IMR-90 (cell line): ENCODE measurements at regions not wholly inside any gene's neighbourhood (a gene's known extent, or its start where the extent isn't known, plus 50 kb on each side); places are given as distances from the start of the nearest gene placed in this dataset.

Experiments
- BHLHE40 ChIP-seq: fragments of 150-350 bp; IDR thresholded peaks from 2 replicates; pipeline ENCODE4 v1.6.1; 2016; ENCODE audit warnings: mild to moderate bottlenecking, low read depth, low read length
- CTCF ChIP-seq: conservative IDR thresholded peaks from 2 replicates; pipeline ENCODE4 v1.5.1; 2012; ENCODE audit warnings: mild to moderate bottlenecking, low read depth, low read length, improper control_type of control experiment
- FOS ChIP-seq: fragments of 150-350 bp; IDR thresholded peaks from 2 replicates; pipeline ENCODE4 v1.6.1; 2016; ENCODE audit warnings: low read depth, low read length
- MAFK ChIP-seq: IDR thresholded peaks from 2 replicates; pipeline ENCODE4 v1.6.1; 2012; ENCODE audit warnings: low read depth, low read length, improper control_type of control experiment
- MAZ ChIP-seq: IDR thresholded peaks from 2 replicates; pipeline ENCODE4 v1.6.1; 2012; ENCODE audit warnings: low read depth, mild to moderate bottlenecking, low read length, improper control_type of control experiment, moderate library complexity, borderline replicate concordance
- MXI1 ChIP-seq: IDR thresholded peaks from 2 replicates; pipeline ENCODE4 v1.6.1; 2012; ENCODE audit warnings: low read depth, mild to moderate bottlenecking, low read length, moderate library complexity, borderline replicate concordance
- POLR2A ChIP-seq: IDR thresholded peaks from 2 replicates; pipeline ENCODE4 v1.6.1; 2012; ENCODE audit warnings: mild to moderate bottlenecking, low read depth, low read length
- RAD21 ChIP-seq: IDR thresholded peaks from 2 replicates; pipeline ENCODE4 v1.6.1; 2012; ENCODE audit warnings: low read length, improper control_type of control experiment
- RCOR1 ChIP-seq: IDR thresholded peaks from 2 replicates; pipeline ENCODE4 v1.6.1; 2012; ENCODE audit warnings: mild to moderate bottlenecking, low read length, improper control_type of control experiment; ENCODE audit not compliant: insufficient replicate concordance
- SMC3 ChIP-seq: fragments of 150-350 bp; IDR thresholded peaks from 2 replicates; pipeline ENCODE4 v1.6.1; 2016; ENCODE audit warnings: low read depth, mild to moderate bottlenecking, antibody characterized with exemption, low read length, moderate library complexity
- USF2 ChIP-seq: fragments of 150-350 bp; IDR thresholded peaks from 2 replicates; pipeline ENCODE4 v1.6.1; 2017; ENCODE audit warnings: mild to moderate bottlenecking, antibody characterized with exemption, low read length, low read depth
- TF ChIP-seq, protein P1 (sequence below): fragments of 150-350 bp; IDR thresholded peaks from 2 replicates; pipeline ENCODE4 v1.6.1; 2016; ENCODE audit warnings: low read depth, mild to moderate bottlenecking, low read length, moderate library complexity, borderline replicate concordance

DNA sequence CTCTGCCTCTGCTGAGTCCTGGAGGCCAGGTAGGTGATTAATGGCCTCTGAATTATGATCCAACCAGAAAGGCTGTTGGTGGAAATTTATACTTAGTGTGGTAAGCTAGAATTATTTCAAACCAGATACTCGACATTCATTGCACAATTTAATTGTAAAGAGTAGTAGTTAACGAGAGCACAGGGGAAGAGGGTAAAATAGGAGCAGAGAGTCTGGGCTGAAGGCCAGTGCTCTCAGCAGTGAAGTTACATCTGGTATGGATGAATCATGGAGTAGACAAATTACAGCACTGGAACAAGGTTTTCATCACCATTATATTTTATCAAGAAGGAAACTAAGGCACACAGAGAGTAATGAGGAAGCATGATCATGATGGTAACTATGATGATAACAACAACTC is 92.5 kb downstream of the TLR4 start:
- TF ChIP-seq MXI1 (no peak), POLR2A (no peak), CTCF (no peak), RAD21 (no peak), BHLHE40 (no peak), SMC3 (no peak), USF2 (no peak), FOS (no peak), MAFK (no peak), MAZ (no peak), RCOR1 (no peak)
- TF ChIP-seq, protein P1, sequence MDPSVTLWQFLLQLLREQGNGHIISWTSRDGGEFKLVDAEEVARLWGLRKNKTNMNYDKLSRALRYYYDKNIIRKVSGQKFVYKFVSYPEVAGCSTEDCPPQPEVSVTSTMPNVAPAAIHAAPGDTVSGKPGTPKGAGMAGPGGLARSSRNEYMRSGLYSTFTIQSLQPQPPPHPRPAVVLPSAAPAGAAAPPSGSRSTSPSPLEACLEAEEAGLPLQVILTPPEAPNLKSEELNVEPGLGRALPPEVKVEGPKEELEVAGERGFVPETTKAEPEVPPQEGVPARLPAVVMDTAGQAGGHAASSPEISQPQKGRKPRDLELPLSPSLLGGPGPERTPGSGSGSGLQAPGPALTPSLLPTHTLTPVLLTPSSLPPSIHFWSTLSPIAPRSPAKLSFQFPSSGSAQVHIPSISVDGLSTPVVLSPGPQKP = no peak
